ENCODE measurements at regions not wholly inside any gene's neighbourhood (a gene's known extent, or its start where the extent isn't known, plus 50 kb on each side); places are given as distances from the start of the nearest gene placed in this dataset.

DNA sequence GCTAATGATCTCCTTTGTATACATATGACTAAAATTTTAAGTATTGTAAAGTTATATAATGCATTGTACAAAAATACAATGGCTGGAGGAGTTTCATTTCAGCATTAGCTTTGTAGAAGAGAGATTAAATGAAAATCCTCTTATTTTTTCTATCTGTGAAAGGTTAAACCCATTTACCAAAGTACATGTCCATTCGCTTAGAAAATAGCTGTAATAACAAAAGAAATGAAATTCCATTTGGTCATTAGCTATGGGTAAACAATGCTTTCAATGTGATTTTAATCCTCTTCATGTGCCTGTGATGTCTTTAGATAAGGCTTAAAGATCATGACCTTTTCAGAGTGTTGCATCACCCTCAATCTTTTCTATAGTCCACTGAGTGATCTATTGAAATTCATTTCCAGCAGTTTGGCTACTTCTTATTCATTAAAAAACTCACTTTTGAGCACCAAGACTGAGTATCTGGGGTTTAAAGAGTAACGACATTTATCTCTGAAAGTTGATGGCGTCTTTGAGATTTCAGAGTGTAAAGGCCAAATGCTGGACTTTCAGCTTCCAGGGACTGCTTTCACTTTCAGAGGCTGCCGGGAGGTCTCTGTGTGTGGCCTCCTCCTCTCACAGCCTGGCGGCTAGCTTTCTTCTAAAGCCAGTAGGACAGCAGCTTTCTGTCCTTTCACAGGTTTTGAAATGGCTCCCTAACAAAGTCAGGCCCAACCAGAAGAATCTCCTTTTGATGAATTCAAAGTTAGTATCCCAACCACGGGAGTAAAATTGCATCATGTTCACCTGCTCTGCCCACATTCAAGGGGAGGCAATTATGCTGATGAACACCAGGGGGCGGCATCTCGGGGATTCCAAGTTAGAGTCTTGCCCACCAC lies 701.4 kb upstream of the COBL start:
- no peaks in the 10 kb centered on the region for H3K27me3 ChIP-seq
- peaks cover 0 to 2% of the 10 kb centered on the region in 2 donors for H3K4me1 ChIP-seq
- intact Hi-C loops (cut with DNase I), result no loop called here
- no peak for TF ChIP-seq POLR2A (IDR thresholded peaks at IDR 0.05)
- TF ChIP-seq, protein P1, sequence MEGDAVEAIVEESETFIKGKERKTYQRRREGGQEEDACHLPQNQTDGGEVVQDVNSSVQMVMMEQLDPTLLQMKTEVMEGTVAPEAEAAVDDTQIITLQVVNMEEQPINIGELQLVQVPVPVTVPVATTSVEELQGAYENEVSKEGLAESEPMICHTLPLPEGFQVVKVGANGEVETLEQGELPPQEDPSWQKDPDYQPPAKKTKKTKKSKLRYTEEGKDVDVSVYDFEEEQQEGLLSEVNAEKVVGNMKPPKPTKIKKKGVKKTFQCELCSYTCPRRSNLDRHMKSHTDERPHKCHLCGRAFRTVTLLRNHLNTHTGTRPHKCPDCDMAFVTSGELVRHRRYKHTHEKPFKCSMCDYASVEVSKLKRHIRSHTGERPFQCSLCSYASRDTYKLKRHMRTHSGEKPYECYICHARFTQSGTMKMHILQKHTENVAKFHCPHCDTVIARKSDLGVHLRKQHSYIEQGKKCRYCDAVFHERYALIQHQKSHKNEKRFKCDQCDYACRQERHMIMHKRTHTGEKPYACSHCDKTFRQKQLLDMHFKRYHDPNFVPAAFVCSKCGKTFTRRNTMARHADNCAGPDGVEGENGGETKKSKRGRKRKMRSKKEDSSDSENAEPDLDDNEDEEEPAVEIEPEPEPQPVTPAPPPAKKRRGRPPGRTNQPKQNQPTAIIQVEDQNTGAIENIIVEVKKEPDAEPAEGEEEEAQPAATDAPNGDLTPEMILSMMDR (IDR thresholded peaks at IDR 0.05), result peak in 1 of 6 experiments; percentile 20
- no peaks in the 10 kb centered on the region for H3K36me3 ChIP-seq
- WGBS, 2 donors, result 74 to 78% methylated on average over 8 of the region's 8 CpGs
- DNase-seq, result peak in 1 of 2 donors; percentile 13
- H3K27ac ChIP-seq, result no peak overlapping the region
- no peaks in the 10 kb centered on the region for H3K9me3 ChIP-seq
- H3K4me3 ChIP-seq (replicated peaks in 1 of 3), result no peak overlapping the region

DNA sequence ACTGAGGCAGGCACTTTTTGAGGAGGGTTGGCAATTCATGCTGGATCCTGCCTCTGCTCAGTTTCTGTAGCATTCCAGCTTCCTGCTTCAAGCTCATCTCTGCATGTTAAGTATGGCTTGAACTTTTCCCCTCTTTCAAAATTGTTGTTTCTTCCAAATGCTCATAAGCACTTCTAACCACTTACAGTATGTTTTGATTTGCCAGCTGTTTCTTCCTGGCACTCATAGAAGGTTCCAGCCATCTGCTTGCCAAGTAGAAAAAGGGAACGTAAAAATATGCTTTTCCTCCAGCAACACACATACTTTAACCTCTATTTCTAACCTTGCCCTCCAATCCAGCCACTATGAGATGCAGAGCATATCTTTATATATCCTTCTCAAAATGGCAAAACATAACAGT lies 692.6 kb upstream of the COBL start:
- Histone ChIP-seq H3K27ac (peak overlapping the region in 1 of 3 donors; percentile 48), H3K36me3 (no peaks in the 10 kb centered on the region), H3K27me3 (no peaks in the 10 kb centered on the region), H3K9me3 (no peaks in the 10 kb centered on the region), H3K4me1 (peaks cover 35 to 36% of the 10 kb centered on the region in 2 donors), H3K4me3 (replicated peaks in 1 of 3) (no peak overlapping the region)
- peak in 1 of 2 donors; percentile 3 for DNase-seq
- intact Hi-C loops (cut with DNase I), result no loop called here
- WGBS, 2 donors, result 7 to 9% methylated on average over 1 of the region's 1 CpG
- TF ChIP-seq, protein P1 (IDR thresholded peaks at IDR 0.05), result no peak
- TF ChIP-seq POLR2A (IDR thresholded peaks at IDR 0.05), result no peak

DNA sequence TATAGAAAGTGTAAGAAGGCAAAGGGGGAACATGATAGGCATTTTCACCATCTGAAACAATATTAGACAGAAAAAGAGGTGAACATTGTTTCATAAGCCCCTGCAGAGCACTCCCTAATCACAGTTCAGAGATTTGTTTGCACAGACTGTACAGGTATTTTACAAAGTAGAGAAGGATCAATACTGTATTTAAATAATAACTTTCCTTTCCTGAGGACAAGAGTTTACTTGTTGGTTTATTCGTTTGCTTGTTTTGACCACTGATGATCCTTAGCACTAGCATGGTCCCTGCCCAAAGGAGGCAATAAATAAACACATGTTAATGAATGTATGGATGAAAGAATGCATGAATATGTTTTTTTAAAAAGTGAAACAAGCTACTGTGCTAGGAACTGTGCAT lies 690.1 kb upstream of the COBL start:
- no peak overlapping the region for H3K4me3 ChIP-seq (replicated peaks in 1 of 3)
- H3K36me3 ChIP-seq, result no peaks in the 10 kb centered on the region
- intact Hi-C loops (cut with DNase I), result no loop called here
- H3K27ac ChIP-seq, result no peak overlapping the region
- H3K27me3 ChIP-seq, result no peaks in the 10 kb centered on the region
- TF ChIP-seq, protein P1 (IDR thresholded peaks at IDR 0.05), result no peak
- no peak for DNase-seq
- no peaks in the 10 kb centered on the region for H3K9me3 ChIP-seq
- WGBS, 2 donors, result 84 to 89% methylated on average over 1 of the region's 1 CpG
- peaks cover 24 to 28% of the 10 kb centered on the region in 2 donors for H3K4me1 ChIP-seq

DNA sequence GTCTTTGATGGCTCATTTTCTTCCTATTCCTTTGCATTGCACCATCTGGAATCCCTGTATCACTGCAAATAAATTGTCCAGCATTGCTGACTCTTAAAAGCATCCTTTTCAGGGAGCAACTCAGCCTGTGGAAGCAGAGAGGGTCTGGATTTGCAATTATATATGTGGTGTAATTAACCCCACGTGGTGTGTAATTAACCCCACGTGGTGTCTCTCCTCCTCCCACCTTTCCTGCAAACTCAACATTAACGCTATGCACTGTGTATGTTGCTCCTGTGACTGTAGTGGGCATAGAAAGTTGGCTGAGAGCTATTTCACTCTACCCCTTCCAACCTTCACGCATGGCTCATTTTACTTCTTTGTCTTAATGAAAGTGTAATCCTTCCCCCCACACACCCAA lies 689.0 kb upstream of the COBL start:
- no peak for TF ChIP-seq POLR2A (IDR thresholded peaks at IDR 0.05)
- TF ChIP-seq, protein P1 (IDR thresholded peaks at IDR 0.05), result no peak
- no peak overlapping the region for H3K27ac ChIP-seq
- no peak overlapping the region for H3K4me3 ChIP-seq (replicated peaks in 1 of 3)
- WGBS, 2 donors, result 71% methylated on average over 4 of the region's 4 CpGs
- H3K4me1 ChIP-seq, result peaks cover 20 to 22% of the 10 kb centered on the region in 2 donors
- intact Hi-C loops (cut with DNase I), result no loop called here
- no peaks in the 10 kb centered on the region for H3K27me3 ChIP-seq
- no peaks in the 10 kb centered on the region for H3K9me3 ChIP-seq
- no peaks in the 10 kb centered on the region for H3K36me3 ChIP-seq
- DNase-seq, result no peak

DNA sequence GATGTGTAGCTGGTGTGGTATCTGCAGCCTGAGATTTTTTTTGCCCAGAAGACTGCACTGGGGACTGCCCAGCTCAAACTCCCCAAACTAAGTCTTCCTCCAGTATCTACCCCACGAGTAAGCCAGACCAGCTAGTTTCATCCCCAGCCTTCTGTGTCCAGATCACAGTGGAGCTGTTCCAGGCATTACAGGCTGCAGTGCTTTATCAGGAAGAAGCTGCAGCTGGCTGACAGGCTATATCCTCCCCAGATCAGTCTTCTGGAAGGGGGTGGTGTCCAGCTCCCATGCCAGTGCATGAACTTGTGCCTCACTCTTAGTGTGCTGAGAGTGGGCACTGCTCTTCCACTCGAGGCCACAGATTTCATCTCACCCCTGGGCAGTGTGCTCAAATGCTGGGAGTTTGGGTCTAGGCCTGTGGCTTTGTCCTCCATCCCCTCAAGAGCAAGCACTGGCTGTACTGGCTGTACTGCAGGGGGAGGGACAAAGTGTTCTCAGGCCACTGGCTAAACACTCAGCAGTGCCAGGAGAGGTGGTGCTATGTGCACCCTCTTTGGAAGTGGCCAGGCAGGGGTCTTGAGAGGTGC lies 679.1 kb upstream of the COBL start:
- WGBS, 2 donors, result 94 to 100% methylated on average over 1 to 2 of the region's 2 CpGs
- DNase-seq, result no peak
- Histone ChIP-seq H3K4me3 (replicated peaks in 1 of 3) (no peak overlapping the region), H3K27ac (no peak overlapping the region), H3K9me3 (no peaks in the 10 kb centered on the region), H3K27me3 (no peaks in the 10 kb centered on the region), H3K36me3 (no peaks in the 10 kb centered on the region), H3K4me1 (no peaks in the 10 kb centered on the region)
- intact Hi-C loops (cut with DNase I), result no loop called here
- TF ChIP-seq POLR2A (IDR thresholded peaks at IDR 0.05), result no peak
- TF ChIP-seq, protein P1 (IDR thresholded peaks at IDR 0.05), result no peak

Data from thyroid gland (tissue), 4 donors.